ENCODE measurements at regions not wholly inside any gene's neighbourhood (a gene's known extent, or its start where the extent isn't known, plus 50 kb on each side); places are given as distances from the start of the nearest gene placed in this dataset.

DNA sequence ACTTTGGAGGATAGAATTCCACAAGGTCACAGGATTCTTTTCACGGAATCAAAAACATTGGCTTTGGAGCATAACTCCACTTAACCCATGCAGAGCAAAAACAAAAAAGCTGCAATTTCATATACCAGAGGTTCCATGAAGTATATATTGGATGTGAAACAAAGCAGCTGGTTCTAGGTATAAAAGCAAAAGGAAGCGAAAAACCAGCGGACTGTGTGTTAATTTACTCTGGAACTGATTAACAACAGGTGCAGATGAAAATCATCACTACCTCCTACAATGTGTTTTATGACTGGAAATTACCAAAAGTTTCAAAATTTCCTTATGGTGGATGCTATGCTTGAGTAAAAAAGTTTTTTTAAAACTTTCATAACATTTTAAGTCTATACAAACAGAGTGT is 54.4 kb upstream of the LINC00305 start:
- no peak for TF ChIP-seq CTCF (IDR thresholded peaks at IDR 0.05; ENCODE audit: insufficient read depth, low read length)
- no peak for TF ChIP-seq SPI1 (IDR thresholded peaks at IDR 0.05; ENCODE audit: borderline replicate concordance, low read depth)
- TF ChIP-seq, protein P1, sequence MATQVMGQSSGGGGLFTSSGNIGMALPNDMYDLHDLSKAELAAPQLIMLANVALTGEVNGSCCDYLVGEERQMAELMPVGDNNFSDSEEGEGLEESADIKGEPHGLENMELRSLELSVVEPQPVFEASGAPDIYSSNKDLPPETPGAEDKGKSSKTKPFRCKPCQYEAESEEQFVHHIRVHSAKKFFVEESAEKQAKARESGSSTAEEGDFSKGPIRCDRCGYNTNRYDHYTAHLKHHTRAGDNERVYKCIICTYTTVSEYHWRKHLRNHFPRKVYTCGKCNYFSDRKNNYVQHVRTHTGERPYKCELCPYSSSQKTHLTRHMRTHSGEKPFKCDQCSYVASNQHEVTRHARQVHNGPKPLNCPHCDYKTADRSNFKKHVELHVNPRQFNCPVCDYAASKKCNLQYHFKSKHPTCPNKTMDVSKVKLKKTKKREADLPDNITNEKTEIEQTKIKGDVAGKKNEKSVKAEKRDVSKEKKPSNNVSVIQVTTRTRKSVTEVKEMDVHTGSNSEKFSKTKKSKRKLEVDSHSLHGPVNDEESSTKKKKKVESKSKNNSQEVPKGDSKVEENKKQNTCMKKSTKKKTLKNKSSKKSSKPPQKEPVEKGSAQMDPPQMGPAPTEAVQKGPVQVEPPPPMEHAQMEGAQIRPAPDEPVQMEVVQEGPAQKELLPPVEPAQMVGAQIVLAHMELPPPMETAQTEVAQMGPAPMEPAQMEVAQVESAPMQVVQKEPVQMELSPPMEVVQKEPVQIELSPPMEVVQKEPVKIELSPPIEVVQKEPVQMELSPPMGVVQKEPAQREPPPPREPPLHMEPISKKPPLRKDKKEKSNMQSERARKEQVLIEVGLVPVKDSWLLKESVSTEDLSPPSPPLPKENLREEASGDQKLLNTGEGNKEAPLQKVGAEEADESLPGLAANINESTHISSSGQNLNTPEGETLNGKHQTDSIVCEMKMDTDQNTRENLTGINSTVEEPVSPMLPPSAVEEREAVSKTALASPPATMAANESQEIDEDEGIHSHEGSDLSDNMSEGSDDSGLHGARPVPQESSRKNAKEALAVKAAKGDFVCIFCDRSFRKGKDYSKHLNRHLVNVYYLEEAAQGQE (IDR thresholded peaks at IDR 0.05; ENCODE audit: insufficient replicate concordance, low read depth): no peak
- no peak for TF ChIP-seq POLR2AphosphoS5 (IDR thresholded peaks at IDR 0.05; ENCODE audit: low read depth)
